HEK293 (cell line): ENCODE measurements at regions not wholly inside any gene's neighbourhood (a gene's known extent, or its start where the extent isn't known, plus 50 kb on each side); places are given as distances from the start of the nearest gene placed in this dataset.

ENCODE experiments used
- CTCF ChIA-PET: fragments of 350-600 bp; formaldehyde crosslinking; extraction: SDS; loops from one replicate; lab custom pipeline; 2021; ENCODE audit warnings: antibody characterized with exemption; lab: Yijun Ruan, JAX
- POLR2A ChIA-PET: fragments of 300-600 bp; formaldehyde crosslinking; extraction: SDS; loops from one replicate; lab custom pipeline; 2020; ENCODE audit warnings: antibody characterized with exemption, inconsistent platforms; lab: Yijun Ruan, JAX
- H3K27ac ChIP-seq: fragments of 200-500 bp; sonication (Bioruptor generic); 2 replicates; pipeline ENCODE4 v1.5.1; 2014; ENCODE audit warnings: low read depth, low read length, control low read depth, inconsistent platforms; ENCODE audit errors: extremely low read depth
- H3K36me3 ChIP-seq, 2 experiments: fragments of 200-500 bp in 1 of 2; sonication (Bioruptor generic) in 1 of 2; 1 replicate in 1 of 2; 2 replicates in 1 of 2; pipeline ENCODE4 v1.5.1; 2014 to 2017; ENCODE audit warnings: inconsistent platforms in 2 of 2, low read length in 2 of 2; ENCODE audit not compliant: control insufficient read depth in 2 of 2, insufficient read depth in 1 of 2
- H3K4me1 ChIP-seq: fragments of 200-500 bp; sonication (Bioruptor generic); 2 replicates; pipeline ENCODE4 v1.5.1; 2014; ENCODE audit warnings: mild to moderate bottlenecking, low read length, inconsistent platforms; ENCODE audit not compliant: control insufficient read depth, insufficient read depth
- H3K4me3 ChIP-seq: 2 replicates; pipeline ENCODE4 v1.5.1; 2011; ENCODE audit warnings: low read depth, mild to moderate bottlenecking, control low read depth, low read length, moderate library complexity
- H3K9me3 ChIP-seq: fragments of 200-500 bp; sonication (Bioruptor generic); 2 replicates; pipeline ENCODE4 v1.5.1; 2014; ENCODE audit warnings: low read depth, low read length, inconsistent platforms; ENCODE audit not compliant: control insufficient read depth, insufficient read depth
- BCL11B ChIP-seq: fragments of 450-650 bp; formaldehyde crosslinking; IDR thresholded peaks from 2 replicates; pipeline ENCODE4 v1.5.1; 2016; ENCODE audit warnings: low read depth, missing biosample characterization, missing genetic modification characterization
- HIC1 ChIP-seq: fragments of 450-650 bp; formaldehyde crosslinking; IDR thresholded peaks from 2 replicates; pipeline ENCODE4 v1.5.1; 2016; ENCODE audit warnings: missing biosample characterization, missing genetic modification characterization
- KLF17 ChIP-seq: fragments of 450-650 bp; formaldehyde crosslinking; IDR thresholded peaks from 2 replicates; pipeline ENCODE4 v1.5.1; 2016; ENCODE audit warnings: missing biosample characterization, missing genetic modification characterization
- OSR2 ChIP-seq: fragments of 450-650 bp; formaldehyde crosslinking; IDR thresholded peaks from 2 replicates; pipeline ENCODE4 v1.5.1; 2016; ENCODE audit warnings: missing biosample characterization, missing genetic modification characterization
- ZBTB10 ChIP-seq: fragments of 450-650 bp; formaldehyde crosslinking; IDR thresholded peaks from 2 replicates; pipeline ENCODE4 v1.5.1; 2016; ENCODE audit warnings: missing biosample characterization, missing genetic modification characterization
- ZBTB20 ChIP-seq: fragments of 450-650 bp; formaldehyde crosslinking; IDR thresholded peaks from 2 replicates; pipeline ENCODE4 v1.5.1; 2016; ENCODE audit warnings: missing biosample characterization, missing genetic modification characterization
- ZEB2 ChIP-seq: fragments of 450-650 bp; formaldehyde crosslinking; IDR thresholded peaks from 2 replicates; pipeline ENCODE4 v1.5.1; 2016; ENCODE audit warnings: missing biosample characterization, missing genetic modification characterization
- ZFP41 ChIP-seq: fragments of 450-650 bp; formaldehyde crosslinking; IDR thresholded peaks from 2 replicates; pipeline ENCODE4 v1.5.1; 2016; ENCODE audit warnings: missing biosample characterization, missing genetic modification characterization, borderline replicate concordance
- ZNF121 ChIP-seq: fragments of 450-650 bp; formaldehyde crosslinking; IDR thresholded peaks from 2 replicates; pipeline ENCODE4 v1.5.1; 2016; ENCODE audit warnings: missing biosample characterization, missing genetic modification characterization
- ZNF211 ChIP-seq: fragments of 450-650 bp; formaldehyde crosslinking; IDR thresholded peaks from 2 replicates; pipeline ENCODE4 v1.5.1; 2016; ENCODE audit warnings: low read depth, missing biosample characterization, missing genetic modification characterization
- ZNF239 ChIP-seq: fragments of 450-650 bp; formaldehyde crosslinking; IDR thresholded peaks from 2 replicates; pipeline ENCODE4 v1.5.1; 2016; ENCODE audit warnings: missing biosample characterization, missing genetic modification characterization
- ZNF449 ChIP-seq: fragments of 450-650 bp; formaldehyde crosslinking; IDR thresholded peaks from 2 replicates; pipeline ENCODE4 v1.5.1; 2017; ENCODE audit warnings: missing biosample characterization, mild to moderate bottlenecking, missing genetic modification characterization, moderate library complexity
- ZNF776 ChIP-seq: fragments of 450-650 bp; formaldehyde crosslinking; IDR thresholded peaks from 2 replicates; pipeline ENCODE4 v1.5.0; 2017; ENCODE audit warnings: missing biosample characterization, missing genetic modification characterization, borderline replicate concordance
- ZNF777 ChIP-seq: fragments of 450-650 bp; formaldehyde crosslinking; IDR thresholded peaks from 2 replicates; pipeline ENCODE4 v1.5.1; 2017; ENCODE audit warnings: missing biosample characterization, missing genetic modification characterization, borderline replicate concordance
- ZSCAN4 ChIP-seq: fragments of 450-650 bp; formaldehyde crosslinking; IDR thresholded peaks from 2 replicates; pipeline ENCODE4 v1.5.1; 2017; ENCODE audit warnings: missing biosample characterization, missing genetic modification characterization

GRCh38 chr6:139888681-139889122 is 514.3 kb upstream of the CITED2 start:
- no peak overlapping the region for H3K27ac ChIP-seq
- TF ChIP-seq ZBTB20 (tag by site-specific recombination) (no peak), BCL11B (tag by site-specific recombination) (no peak), ZEB2 (no peak)
- no peaks in the 10 kb centered on the region for H3K4me1 ChIP-seq
- ChIA-PET CTCF (interaction anchor here (0.6 to 1.4 kb wide), 2 partner anchors 8 to 513 kb away, joined by 3 to 4 read pairs; no protein-coding TSS in a partner anchor), POLR2A (interaction anchor here (1.1 to 1.7 kb wide), 3 partner anchors 294 to 515 kb away, joined by 4 to 5 read pairs (median 4); partner anchors contain the start of gene CITED2)
- H3K4me3 ChIP-seq, result no peak overlapping the region
- H3K9me3 ChIP-seq, result no peaks in the 10 kb centered on the region
- H3K36me3 ChIP-seq, result no peaks in the 10 kb centered on the region

GRCh38 chr6:139887275-139887674 is 512.8 kb upstream of the CITED2 start:
- ChIA-PET POLR2A (interaction anchor here (1.2 to 1.7 kb wide), 2 partner anchors 12 to 513 kb away, joined by 3 to 4 read pairs; partner anchors contain the start of gene CITED2), CTCF (interaction anchor here (0.7 to 0.8 kb wide), 2 partner anchors 225 to 513 kb away, joined by 3 read pairs; partner anchors contain the start of gene CITED2)
- TF ChIP-seq ZNF211 (tag by site-specific recombination), result no peak
- no peak for TF ChIP-seq HIC1 (tag by site-specific recombination)
- TF ChIP-seq ZNF777 (tag by site-specific recombination), result no peak
- TF ChIP-seq ZNF121 (tag by site-specific recombination), result no peak
- TF ChIP-seq ZBTB10, result no peak
- no peak for TF ChIP-seq ZSCAN4 (tag by site-specific recombination)
- no peak for TF ChIP-seq OSR2 (tag by site-specific recombination)
- TF ChIP-seq KLF17 (tag by site-specific recombination), result no peak
- TF ChIP-seq ZNF449 (tag by site-specific recombination), result no peak
- no peak for TF ChIP-seq ZNF239 (tag by site-specific recombination)
- no peak for TF ChIP-seq ZFP41 (tag by site-specific recombination)
- no peak for TF ChIP-seq ZNF776 (tag by site-specific recombination)
- no peaks in the 10 kb centered on the region for H3K36me3 ChIP-seq
- no peak overlapping the region for H3K4me3 ChIP-seq
- H3K4me1 ChIP-seq, result peaks cover 7% of the 10 kb centered on the region
- H3K27ac ChIP-seq, result no peak overlapping the region
- no peaks in the 10 kb centered on the region for H3K9me3 ChIP-seq
